C4-2B (cell line): ENCODE measurements at regions not wholly inside any gene's neighbourhood (a gene's known extent, or its start where the extent isn't known, plus 50 kb on each side); places are given as distances from the start of the nearest gene placed in this dataset.

Experiments used
- H3K27ac ChIP-seq: fragments of 450-650 bp; 2 replicates; pipeline ENCODE4 v1.5.1; 2017
- CTCF ChIP-seq: fragments of 450-650 bp; conservative IDR thresholded peaks from 2 replicates; pipeline ENCODE4 v1.5.1; 2017; ENCODE audit warnings: mild to moderate bottlenecking
- ZFX ChIP-seq: fragments of 450-650 bp; IDR thresholded peaks from 2 replicates; pipeline ENCODE4 v1.6.1; 2017

- H3K27ac ChIP-seq: no peak overlapping the region
- TF ChIP-seq ZFX (no peak), CTCF (no peak)
Observed at GRCh38 chr14:71730471-71730870, 201.8 kb upstream of the RGS6 start.

GRCh38 chr14:71731096-71731495 lies 201.1 kb upstream of the RGS6 start:
- no peak overlapping the region for H3K27ac ChIP-seq
- no peak for TF ChIP-seq ZFX
- no peak for TF ChIP-seq CTCF

GRCh38 chr14:71733210-71733883 lies 198.9 kb upstream of the RGS6 start:
- no peak overlapping the region for H3K27ac ChIP-seq
- TF ChIP-seq ZFX (no peak), CTCF (no peak)

GRCh38 chr14:71734076-71734475 lies 198.2 kb upstream of the RGS6 start:
- no peak overlapping the region for H3K27ac ChIP-seq
- TF ChIP-seq CTCF (no peak), ZFX (no peak)

- TF ChIP-seq ZFX (no peak), CTCF (no peak)
Observed at GRCh38 chr14:71734885-71735284, 197.3 kb upstream of the RGS6 start.

GRCh38 chr14:71737760-71738159 lies 194.5 kb upstream of the RGS6 start:
- TF ChIP-seq ZFX (no peak), CTCF (no peak)
- no peak overlapping the region for H3K27ac ChIP-seq

More at GRCh38 chr14:71734885-71735284, 197.3 kb upstream of the RGS6 start:
- H3K27ac ChIP-seq: no peak overlapping the region

- TF ChIP-seq CTCF: no peak
- no peak for TF ChIP-seq ZFX
- no peak overlapping the region for H3K27ac ChIP-seq
Observed at GRCh38 chr14:71739273-71739990, 192.8 kb upstream of the RGS6 start.
